HG03025 (cell line): ENCODE measurements at regions not wholly inside any gene's neighbourhood (a gene's known extent, or its start where the extent isn't known, plus 50 kb on each side); places are given as distances from the start of the nearest gene placed in this dataset.

Experiments used
- ATAC-seq: cut with Tn5 transposase; IDR thresholded peaks from one replicate; pipeline ENCODE4 v1.9.1; 2021; ENCODE audit warnings: mild to moderate bottlenecking, moderate library complexity; ENCODE audit not compliant: unreplicated experiment, low FRiP score

GRCh38 chr5:34480810-34481528 is 175.2 kb upstream of the RAI14 start:
- ATAC-seq = no peak

- ATAC-seq = no peak
Measured at GRCh38 chr5:34483442-34484033, 172.6 kb upstream of the RAI14 start.

GRCh38 chr5:34484216-34484920 is 171.8 kb upstream of the RAI14 start:
- ATAC-seq = no peak

- ATAC-seq = no peak
Measured at GRCh38 chr5:34485768-34486030, 170.4 kb upstream of the RAI14 start.

GRCh38 chr5:34486160-34486848 is 169.8 kb upstream of the RAI14 start:
- no peak for ATAC-seq

- ATAC-seq = no peak
Measured at GRCh38 chr5:34486849-34487158, 169.3 kb upstream of the RAI14 start.

GRCh38 chr5:34487159-34487879 is 168.8 kb upstream of the RAI14 start:
- no peak for ATAC-seq

GRCh38 chr5:34487956-34488355 is 168.2 kb upstream of the RAI14 start:
- ATAC-seq = no peak

- ATAC-seq = no peak
Measured at GRCh38 chr5:34488984-34489383, 167.1 kb upstream of the RAI14 start.

- ATAC-seq = no peak
Measured at GRCh38 chr5:34490506-34491250, 165.4 kb upstream of the RAI14 start.

GRCh38 chr5:34491251-34491620 is 164.9 kb upstream of the RAI14 start:
- ATAC-seq = no peak

GRCh38 chr5:34494111-34494755 is 161.9 kb upstream of the RAI14 start:
- ATAC-seq = no peak

- ATAC-seq = no peak
Measured at GRCh38 chr5:34495178-34495577, 160.9 kb upstream of the RAI14 start.

- no peak for ATAC-seq
Measured at GRCh38 chr5:34496260-34496691, 159.9 kb upstream of the RAI14 start.

GRCh38 chr5:34496701-34497469 is 159.2 kb upstream of the RAI14 start:
- ATAC-seq = no peak

- ATAC-seq = no peak
Measured at GRCh38 chr5:34497470-34497808, 158.7 kb upstream of the RAI14 start.

- ATAC-seq = no peak
Measured at GRCh38 chr5:34498572-34498971, 157.6 kb upstream of the RAI14 start.

- peak; percentile 83 for ATAC-seq
Measured at GRCh38 chr5:34499001-34499734, 157.0 kb upstream of the RAI14 start.
